WTC11 (cell line): ENCODE measurements at regions not wholly inside any gene's neighbourhood (a gene's known extent, or its start where the extent isn't known, plus 50 kb on each side); places are given as distances from the start of the nearest gene placed in this dataset.

ENCODE experiments used
- ATF1 ChIP-seq: sonication (generic); formaldehyde crosslinking; IDR thresholded peaks from 2 replicates; pipeline ENCODE4 v1.8.1; 2023; ENCODE audit warnings: mild to moderate bottlenecking, moderate library complexity, missing genetic modification reagents
- CREB1 ChIP-seq: sonication (generic); formaldehyde crosslinking; IDR thresholded peaks from 2 replicates; pipeline ENCODE4 v1.8.0; 2023; ENCODE audit warnings: mild to moderate bottlenecking, missing genetic modification reagents
- CTCF ChIP-seq: fragments of 200-600 bp; IDR thresholded peaks from 2 replicates; pipeline ENCODE4 v1.8.0; 2022; ENCODE audit warnings: antibody characterized with exemption
- ELF4 ChIP-seq: sonication (generic); formaldehyde crosslinking; IDR thresholded peaks from 2 replicates; pipeline ENCODE4 v1.8.1; 2022; ENCODE audit warnings: low read depth, mild to moderate bottlenecking, moderate library complexity, missing genetic modification reagents
- HMGXB4 ChIP-seq: sonication (generic); formaldehyde crosslinking; IDR thresholded peaks from 2 replicates; pipeline ENCODE4 v1.8.1; 2023; ENCODE audit warnings: mild to moderate bottlenecking, moderate library complexity, missing genetic modification reagents
- NR3C1 ChIP-seq: sonication (generic); formaldehyde crosslinking; conservative IDR thresholded peaks from 2 replicates; pipeline ENCODE4 v1.8.1; 2023; ENCODE audit warnings: low read depth, mild to moderate bottlenecking, missing genetic modification reagents
- ZBTB43 ChIP-seq: sonication (generic); formaldehyde crosslinking; IDR thresholded peaks from 2 replicates; pipeline ENCODE4 v1.8.1; 2023; ENCODE audit warnings: mild to moderate bottlenecking, missing genetic modification reagents
- ZNF138 ChIP-seq: sonication (generic); formaldehyde crosslinking; conservative IDR thresholded peaks from 2 replicates; pipeline ENCODE4 v1.8.1; 2022; ENCODE audit warnings: mild to moderate bottlenecking, moderate library complexity, missing genetic modification reagents

GRCh38 chr11:92492372-92492771, 267.8 kb downstream of the FAT3 start:
- TF ChIP-seq ELF4 (CRISPR knock-in tag) (no peak), CTCF (no peak), ZNF138 (CRISPR knock-in tag) (no peak), NR3C1 (CRISPR knock-in tag) (no peak), ATF1 (no peak), ZBTB43 (CRISPR knock-in tag) (no peak), CREB1 (CRISPR knock-in tag) (no peak), HMGXB4 (no peak)
